ENCODE measurements at regions not wholly inside any gene's neighbourhood (a gene's known extent, or its start where the extent isn't known, plus 50 kb on each side); places are given as distances from the start of the nearest gene placed in this dataset.

GRCh38 chr4:181372014-181372413 lies 871.2 kb upstream of the TENM3 start:
- TF ChIP-seq POLR2A (IDR thresholded peaks at IDR 0.05) (no peak), CTCF (IDR thresholded peaks at IDR 0.05) (no peak), EP300 (IDR thresholded peaks at IDR 0.05) (no peak)
